ENCODE measurements at regions not wholly inside any gene's neighbourhood (a gene's known extent, or its start where the extent isn't known, plus 50 kb on each side); places are given as distances from the start of the nearest gene placed in this dataset.

GRCh38 chr4:13900780-13901179 lies 273.3 kb upstream of the BOD1L1 start:
- Histone ChIP-seq H3K27me3 (ENCODE audit: insufficient read depth) (no peaks in the 10 kb centered on the region), H3K9me3 (no peaks in the 10 kb centered on the region), H3K27ac (ENCODE audit: low read depth in 2 of 2, low read length in 1 of 2) (no peak overlapping the region), H3K36me3 (replicated peaks in 1 of 2; ENCODE audit: control insufficient read depth in 1 of 2, insufficient read depth in 2 of 2, low read length in 1 of 2) (no peaks in the 10 kb centered on the region), H3K9me2 (no peaks in the 10 kb centered on the region), H3K9ac (no peak overlapping the region), H3K4me3 (ENCODE audit: low read depth in 2 of 2, low read length in 1 of 2) (no peak overlapping the region), H3F3A (replicated peaks; ENCODE audit: insufficient read depth) (peaks cover 3% of the 10 kb centered on the region), H4K20me1 (ENCODE audit: insufficient read depth) (no peaks in the 10 kb centered on the region), H3K4me2 (no peak overlapping the region), H3K4me1 (ENCODE audit: control insufficient read depth in 1 of 2, insufficient read depth in 2 of 2, low read depth in 1 of 2, low read length in 1 of 2) (peaks cover 0 to 9% of the 10 kb centered on the region in 2 experiments; a peak in 2 of 4 replicates), H2AFZ (ENCODE audit: low read depth) (no peak overlapping the region), H3K79me2 (ENCODE audit: insufficient read depth) (no peaks in the 10 kb centered on the region)
- no peak for TF ChIP-seq NFIC (IDR thresholded peaks at IDR 0.05; ENCODE audit: borderline replicate concordance)
- no peak for TF ChIP-seq FOXM1 (IDR thresholded peaks at IDR 0.05; ENCODE audit: low read depth)
- no peak for TF ChIP-seq MXI1 (IDR thresholded peaks at IDR 0.05; ENCODE audit: low read depth, low read length)
- TF ChIP-seq EZH2phosphoT487 (IDR thresholded peaks at IDR 0.05; ENCODE audit: borderline replicate concordance, low read depth): no peak
- TF ChIP-seq USF1 (IDR thresholded peaks at IDR 0.05; ENCODE audit: borderline replicate concordance, low read depth): no peak
- TF ChIP-seq IRF3 (IDR thresholded peaks at IDR 0.05; ENCODE audit: low read depth, low read length): no peak
- no peak for TF ChIP-seq MAX (IDR thresholded peaks at IDR 0.05; ENCODE audit: low read depth)
- TF ChIP-seq GABPA (IDR thresholded peaks at IDR 0.05; ENCODE audit: low read depth): no peak
- no peak for TF ChIP-seq REST (IDR thresholded peaks at IDR 0.05; ENCODE audit: low read depth, low read length)
- TF ChIP-seq RFX5 (IDR thresholded peaks at IDR 0.05; ENCODE audit: low read length): no peak
- no peak for TF ChIP-seq TEAD4 (IDR thresholded peaks at IDR 0.05; ENCODE audit: borderline replicate concordance, insufficient read depth)
- TF ChIP-seq YY1 (IDR thresholded peaks at IDR 0.05; ENCODE audit: low read depth): no peak
- ChIA-PET CTCF (no interaction called here), POLR2A (no interaction called here)
- DNase-seq: no peak
- 96% methylated on average over 4 of the region's 4 CpGs for WGBS (ENCODE audit: low lambda C conversion rate)

GRCh38 chr4:13902146-13902545 lies 274.6 kb upstream of the BOD1L1 start:
- no peak overlapping the region for H3K27ac ChIP-seq (ENCODE audit: low read depth in 2 of 2, low read length in 1 of 2)
- TF ChIP-seq SIN3A (IDR thresholded peaks at IDR 0.05; ENCODE audit: borderline replicate concordance, low read depth, low read length): no peak
- no peak for TF ChIP-seq RFX5 (IDR thresholded peaks at IDR 0.05; ENCODE audit: low read length)
- TF ChIP-seq JUND (IDR thresholded peaks at IDR 0.05): no peak
- no peak for TF ChIP-seq YY1 (IDR thresholded peaks at IDR 0.05; ENCODE audit: low read depth)
- TF ChIP-seq FOXM1 (IDR thresholded peaks at IDR 0.05; ENCODE audit: low read depth): no peak
- no peak for TF ChIP-seq EZH2phosphoT487 (IDR thresholded peaks at IDR 0.05; ENCODE audit: borderline replicate concordance, low read depth)
- no peak for TF ChIP-seq PBX3 (IDR thresholded peaks at IDR 0.05)
- TF ChIP-seq ELF1 (IDR thresholded peaks at IDR 0.05): no peak
- no peak for TF ChIP-seq TEAD4 (IDR thresholded peaks at IDR 0.05; ENCODE audit: borderline replicate concordance, insufficient read depth)
- no peak for TF ChIP-seq MXI1 (IDR thresholded peaks at IDR 0.05; ENCODE audit: low read depth, low read length)
- no peak for TF ChIP-seq FOSL2 (IDR thresholded peaks at IDR 0.05; ENCODE audit: borderline replicate concordance, low read depth)
- TF ChIP-seq CTCF (IDR thresholded peaks at IDR 0.05): no peak
- TF ChIP-seq NRF1 (IDR thresholded peaks at IDR 0.05; ENCODE audit: low read depth, low read length): no peak

More at GRCh38 chr4:13902146-13902545, 274.6 kb upstream of the BOD1L1 start:
- no peak for DNase-seq
- ChIA-PET CTCF (no interaction called here), POLR2A (no interaction called here)
- Histone ChIP-seq H2AFZ (ENCODE audit: low read depth) (no peak overlapping the region), H3K4me2 (no peak overlapping the region), H4K20me1 (ENCODE audit: insufficient read depth) (no peaks in the 10 kb centered on the region), H3K9me2 (no peaks in the 10 kb centered on the region), H3K79me2 (ENCODE audit: insufficient read depth) (no peaks in the 10 kb centered on the region), H3K27me3 (ENCODE audit: insufficient read depth) (no peaks in the 10 kb centered on the region), H3K9me3 (no peaks in the 10 kb centered on the region), H3K36me3 (replicated peaks in 1 of 2; ENCODE audit: control insufficient read depth in 1 of 2, insufficient read depth in 2 of 2, low read length in 1 of 2) (no peaks in the 10 kb centered on the region), H3K9ac (no peak overlapping the region), H3K4me1 (ENCODE audit: control insufficient read depth in 1 of 2, insufficient read depth in 2 of 2, low read depth in 1 of 2, low read length in 1 of 2) (peaks cover 0 to 20% of the 10 kb centered on the region in 2 experiments; a peak in 2 of 4 replicates), H3K4me3 (ENCODE audit: low read depth in 2 of 2, low read length in 1 of 2) (no peak overlapping the region), H3F3A (replicated peaks; ENCODE audit: insufficient read depth) (peaks cover 16% of the 10 kb centered on the region)
- WGBS (ENCODE audit: low lambda C conversion rate): 94% methylated on average over 1 of the region's 1 CpG

All from SK-N-SH (cell line).